ENCODE measurements at regions not wholly inside any gene's neighbourhood (a gene's known extent, or its start where the extent isn't known, plus 50 kb on each side); places are given as distances from the start of the nearest gene placed in this dataset.

DNA sequence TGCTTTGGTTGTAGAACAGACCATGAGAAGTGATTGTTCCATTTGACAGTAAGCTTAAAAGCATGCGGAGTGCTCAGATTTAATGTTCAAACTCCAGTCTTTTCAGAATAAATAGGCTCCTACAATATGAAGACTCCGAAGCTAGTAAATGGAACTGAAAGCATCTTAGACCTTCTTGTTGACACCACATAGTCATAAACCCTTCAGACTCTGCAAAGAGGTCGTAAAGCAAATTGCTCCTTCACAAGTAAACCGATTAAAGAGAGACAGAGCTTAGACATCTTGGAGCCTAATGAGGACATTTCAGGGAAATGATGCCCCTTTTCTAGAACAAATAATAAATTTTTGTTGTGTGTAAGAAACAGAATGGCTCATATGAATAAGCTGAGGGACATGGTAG, 511.0 kb upstream of the RIOK2 start:
- no peaks in the 10 kb centered on the region for H3K4me1 Mint-ChIP-seq
- no peaks in the 10 kb centered on the region for H3K36me3 Mint-ChIP-seq
- POLR2A ChIA-PET = no interaction called here
- no peak for ATAC-seq
- H3K4me3 Mint-ChIP-seq = no peak overlapping the region
- H3K27ac Mint-ChIP-seq = no peak overlapping the region
- no peak for DNase-seq (ENCODE audit: low spot score)
- no peaks in the 10 kb centered on the region for H3K9me3 Mint-ChIP-seq
- H3K27me3 Mint-ChIP-seq (ENCODE audit: low read depth) = no peaks in the 10 kb centered on the region
- CTCF ChIA-PET = no interaction called here
- no peak for TF ChIP-seq NR1H2 (CRISPR knock-in tag; IDR thresholded peaks at IDR 0.05)
- TF ChIP-seq ZNF219 (CRISPR knock-in tag; IDR thresholded peaks at IDR 0.05; ENCODE audit: borderline replicate concordance) = no peak
- TF ChIP-seq GTF2I (CRISPR knock-in tag; conservative IDR thresholded peaks at IDR 0.05) = no peak
- TF ChIP-seq SMAD4 (CRISPR knock-in tag; IDR thresholded peaks at IDR 0.05) = no peak
- TF ChIP-seq NFATC4 (CRISPR knock-in tag; IDR thresholded peaks at IDR 0.05) = no peak
- TF ChIP-seq NR2C2 (CRISPR knock-in tag; IDR thresholded peaks at IDR 0.05) = no peak
- no peak for TF ChIP-seq ZNF416 (CRISPR knock-in tag; IDR thresholded peaks at IDR 0.05)
- no peak for TF ChIP-seq ZNF512 (CRISPR knock-in tag; IDR thresholded peaks at IDR 0.05; ENCODE audit: borderline replicate concordance)
- TF ChIP-seq JAZF1 (CRISPR knock-in tag; IDR thresholded peaks at IDR 0.05) = no peak
- TF ChIP-seq, protein P1, sequence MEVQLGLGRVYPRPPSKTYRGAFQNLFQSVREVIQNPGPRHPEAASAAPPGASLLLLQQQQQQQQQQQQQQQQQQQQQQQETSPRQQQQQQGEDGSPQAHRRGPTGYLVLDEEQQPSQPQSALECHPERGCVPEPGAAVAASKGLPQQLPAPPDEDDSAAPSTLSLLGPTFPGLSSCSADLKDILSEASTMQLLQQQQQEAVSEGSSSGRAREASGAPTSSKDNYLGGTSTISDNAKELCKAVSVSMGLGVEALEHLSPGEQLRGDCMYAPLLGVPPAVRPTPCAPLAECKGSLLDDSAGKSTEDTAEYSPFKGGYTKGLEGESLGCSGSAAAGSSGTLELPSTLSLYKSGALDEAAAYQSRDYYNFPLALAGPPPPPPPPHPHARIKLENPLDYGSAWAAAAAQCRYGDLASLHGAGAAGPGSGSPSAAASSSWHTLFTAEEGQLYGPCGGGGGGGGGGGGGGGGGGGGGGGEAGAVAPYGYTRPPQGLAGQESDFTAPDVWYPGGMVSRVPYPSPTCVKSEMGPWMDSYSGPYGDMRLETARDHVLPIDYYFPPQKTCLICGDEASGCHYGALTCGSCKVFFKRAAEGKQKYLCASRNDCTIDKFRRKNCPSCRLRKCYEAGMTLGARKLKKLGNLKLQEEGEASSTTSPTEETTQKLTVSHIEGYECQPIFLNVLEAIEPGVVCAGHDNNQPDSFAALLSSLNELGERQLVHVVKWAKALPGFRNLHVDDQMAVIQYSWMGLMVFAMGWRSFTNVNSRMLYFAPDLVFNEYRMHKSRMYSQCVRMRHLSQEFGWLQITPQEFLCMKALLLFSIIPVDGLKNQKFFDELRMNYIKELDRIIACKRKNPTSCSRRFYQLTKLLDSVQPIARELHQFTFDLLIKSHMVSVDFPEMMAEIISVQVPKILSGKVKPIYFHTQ (CRISPR knock-in tag; IDR thresholded peaks at IDR 0.05) = no peak
- TF ChIP-seq CREB1 (CRISPR knock-in tag; IDR thresholded peaks at IDR 0.05) = no peak
- TF ChIP-seq NFE2L1 (CRISPR knock-in tag; IDR thresholded peaks at IDR 0.05) = no peak
- TF ChIP-seq, protein P2, sequence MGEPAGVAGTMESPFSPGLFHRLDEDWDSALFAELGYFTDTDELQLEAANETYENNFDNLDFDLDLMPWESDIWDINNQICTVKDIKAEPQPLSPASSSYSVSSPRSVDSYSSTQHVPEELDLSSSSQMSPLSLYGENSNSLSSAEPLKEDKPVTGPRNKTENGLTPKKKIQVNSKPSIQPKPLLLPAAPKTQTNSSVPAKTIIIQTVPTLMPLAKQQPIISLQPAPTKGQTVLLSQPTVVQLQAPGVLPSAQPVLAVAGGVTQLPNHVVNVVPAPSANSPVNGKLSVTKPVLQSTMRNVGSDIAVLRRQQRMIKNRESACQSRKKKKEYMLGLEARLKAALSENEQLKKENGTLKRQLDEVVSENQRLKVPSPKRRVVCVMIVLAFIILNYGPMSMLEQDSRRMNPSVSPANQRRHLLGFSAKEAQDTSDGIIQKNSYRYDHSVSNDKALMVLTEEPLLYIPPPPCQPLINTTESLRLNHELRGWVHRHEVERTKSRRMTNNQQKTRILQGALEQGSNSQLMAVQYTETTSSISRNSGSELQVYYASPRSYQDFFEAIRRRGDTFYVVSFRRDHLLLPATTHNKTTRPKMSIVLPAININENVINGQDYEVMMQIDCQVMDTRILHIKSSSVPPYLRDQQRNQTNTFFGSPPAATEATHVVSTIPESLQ (CRISPR knock-in tag; IDR thresholded peaks at IDR 0.05) = no peak

GRCh38 chr5:97714424-97714823, 531.4 kb upstream of the RIOK2 start:
- Mint-ChIP-seq H3K36me3 (no peaks in the 10 kb centered on the region), H3K4me3 (no peak overlapping the region), H3K4me1 (no peaks in the 10 kb centered on the region), H3K27ac (no peak overlapping the region), H3K27me3 (ENCODE audit: low read depth) (no peaks in the 10 kb centered on the region; the same call in 1 of the 2 replicates), H3K9me3 (no peaks in the 10 kb centered on the region)
- no peak for DNase-seq (ENCODE audit: low spot score)
- no peak for ATAC-seq
- CTCF ChIA-PET = no interaction called here
- POLR2A ChIA-PET = no interaction called here
- TF ChIP-seq ZNF425 (CRISPR knock-in tag; conservative IDR thresholded peaks at IDR 0.05) = no peak
- TF ChIP-seq ZNF263 (CRISPR knock-in tag; IDR thresholded peaks at IDR 0.05; ENCODE audit: low read depth) = no peak
- no peak for TF ChIP-seq TEAD1 (CRISPR knock-in tag; IDR thresholded peaks at IDR 0.05)
- TF ChIP-seq CREM (CRISPR knock-in tag; IDR thresholded peaks at IDR 0.05) = no peak
- no peak for TF ChIP-seq TEAD4 (CRISPR knock-in tag; IDR thresholded peaks at IDR 0.05)
- TF ChIP-seq ZBTB21 (CRISPR knock-in tag; IDR thresholded peaks at IDR 0.05; ENCODE audit: borderline replicate concordance) = no peak
- TF ChIP-seq ELF4 (CRISPR knock-in tag; IDR thresholded peaks at IDR 0.05; ENCODE audit: low read depth) = no peak
- TF ChIP-seq GTF2I (CRISPR knock-in tag; conservative IDR thresholded peaks at IDR 0.05) = no peak
- no peak for TF ChIP-seq E2F1 (CRISPR knock-in tag; IDR thresholded peaks at IDR 0.05)
- no peak for TF ChIP-seq RORB (CRISPR knock-in tag; IDR thresholded peaks at IDR 0.05)

Data from WTC11 (cell line).